ENCODE measurements at regions not wholly inside any gene's neighbourhood (a gene's known extent, or its start where the extent isn't known, plus 50 kb on each side); places are given as distances from the start of the nearest gene placed in this dataset.

- Histone ChIP-seq H3K9me2 (replicated peaks; ENCODE audit: low read length) (no peaks in the 10 kb centered on the region), H3K4me3 (ENCODE audit: low read length) (no peak overlapping the region), H4K20me1 (ENCODE audit: low read length) (no peaks in the 10 kb centered on the region), H3F3A (ENCODE audit: low read length, unreplicated experiment) (no peaks in the 10 kb centered on the region), H3K27ac (ENCODE audit: low read length) (no peak overlapping the region), H2AFZ (ENCODE audit: low read length) (no peak overlapping the region), H3K9ac (ENCODE audit: low read length) (no peak overlapping the region), H3K27me3 (ENCODE audit: low read length) (no peaks in the 10 kb centered on the region), H3K4me2 (ENCODE audit: low read length) (no peak overlapping the region), H3K79me2 (ENCODE audit: low read length) (no peaks in the 10 kb centered on the region), H3K4me1 (ENCODE audit: insufficient read depth, low read length) (no peaks in the 10 kb centered on the region), H3K36me3 (ENCODE audit: low read depth, low read length) (no peaks in the 10 kb centered on the region), H3K9me3 (ENCODE audit: low read length) (peaks cover 7% of the 10 kb centered on the region; the same call in 1 of the 2 replicates)
- intact Hi-C loops (cut with micrococcal nuclease), result no loop called here
- POLR2A ChIA-PET (ENCODE audit: unreplicated experiment), result no interaction called here
- CTCF ChIA-PET, result no interaction called here
- ATAC-seq (no peak), DNase-seq (no peak)
- no TSS peak for BruUV-seq (replicated peaks)
- TF ChIP-seq EZH2phosphoT487 (IDR thresholded peaks at IDR 0.05; ENCODE audit: borderline replicate concordance, low read length) (no peak), EZH2 (IDR thresholded peaks at IDR 0.05; ENCODE audit: low read length, unreplicated experiment) (no peak)
- TF ChIP-seq, protein P1, sequence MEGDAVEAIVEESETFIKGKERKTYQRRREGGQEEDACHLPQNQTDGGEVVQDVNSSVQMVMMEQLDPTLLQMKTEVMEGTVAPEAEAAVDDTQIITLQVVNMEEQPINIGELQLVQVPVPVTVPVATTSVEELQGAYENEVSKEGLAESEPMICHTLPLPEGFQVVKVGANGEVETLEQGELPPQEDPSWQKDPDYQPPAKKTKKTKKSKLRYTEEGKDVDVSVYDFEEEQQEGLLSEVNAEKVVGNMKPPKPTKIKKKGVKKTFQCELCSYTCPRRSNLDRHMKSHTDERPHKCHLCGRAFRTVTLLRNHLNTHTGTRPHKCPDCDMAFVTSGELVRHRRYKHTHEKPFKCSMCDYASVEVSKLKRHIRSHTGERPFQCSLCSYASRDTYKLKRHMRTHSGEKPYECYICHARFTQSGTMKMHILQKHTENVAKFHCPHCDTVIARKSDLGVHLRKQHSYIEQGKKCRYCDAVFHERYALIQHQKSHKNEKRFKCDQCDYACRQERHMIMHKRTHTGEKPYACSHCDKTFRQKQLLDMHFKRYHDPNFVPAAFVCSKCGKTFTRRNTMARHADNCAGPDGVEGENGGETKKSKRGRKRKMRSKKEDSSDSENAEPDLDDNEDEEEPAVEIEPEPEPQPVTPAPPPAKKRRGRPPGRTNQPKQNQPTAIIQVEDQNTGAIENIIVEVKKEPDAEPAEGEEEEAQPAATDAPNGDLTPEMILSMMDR (conservative IDR thresholded peaks at IDR 0.05; ENCODE audit: low read depth, low read length), result no peak
Measured at GRCh38 chr20:61042506-61043385, 209.3 kb upstream of the CDH4 start.

DNA sequence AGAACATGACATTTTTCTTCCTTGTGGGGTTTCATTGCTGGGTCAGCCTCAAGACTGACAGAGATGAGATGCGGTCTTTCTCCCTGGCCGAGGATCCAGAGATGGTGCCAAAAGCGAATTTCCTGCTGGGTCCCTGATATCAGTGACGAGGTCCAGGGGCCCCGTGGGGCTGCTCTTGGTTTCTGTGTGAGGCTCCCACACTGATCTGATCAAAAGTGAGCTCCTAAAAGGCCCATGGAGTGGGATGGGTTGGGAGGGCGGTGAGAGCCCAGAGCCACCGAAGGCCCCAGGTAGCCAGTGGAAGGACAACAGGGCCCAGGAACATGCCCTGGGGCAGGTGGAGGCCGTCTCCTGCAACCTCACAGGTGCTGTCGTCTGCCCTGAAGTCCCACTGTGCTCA is 208.4 kb upstream of the CDH4 start:
- ChIA-PET CTCF (no interaction called here), POLR2A (ENCODE audit: unreplicated experiment) (no interaction called here)
- no peaks in the 10 kb centered on the region for H3F3A ChIP-seq (ENCODE audit: low read length, unreplicated experiment)
- no peaks in the 10 kb centered on the region for H3K9me2 ChIP-seq (replicated peaks; ENCODE audit: low read length)
- intact Hi-C loops (cut with micrococcal nuclease), result no loop called here
- BruUV-seq (replicated peaks), result no TSS peak
- no peak overlapping the region for H2AFZ ChIP-seq (ENCODE audit: low read length)
- no peak overlapping the region for H3K9ac ChIP-seq (ENCODE audit: low read length)
- TF ChIP-seq, protein P1 (conservative IDR thresholded peaks at IDR 0.05; ENCODE audit: low read depth, low read length), result no peak
- TF ChIP-seq EZH2phosphoT487 (IDR thresholded peaks at IDR 0.05; ENCODE audit: borderline replicate concordance, low read length), result no peak
- TF ChIP-seq EZH2 (IDR thresholded peaks at IDR 0.05; ENCODE audit: low read length, unreplicated experiment), result no peak
- no peaks in the 10 kb centered on the region for H3K27me3 ChIP-seq (ENCODE audit: low read length)
- H3K79me2 ChIP-seq (ENCODE audit: low read length), result no peaks in the 10 kb centered on the region
- no peaks in the 10 kb centered on the region for H4K20me1 ChIP-seq (ENCODE audit: low read length)
- no peaks in the 10 kb centered on the region for H3K4me1 ChIP-seq (ENCODE audit: insufficient read depth, low read length)
- H3K36me3 ChIP-seq (ENCODE audit: low read depth, low read length), result no peaks in the 10 kb centered on the region; the same call in 1 of the 2 replicates
- H3K9me3 ChIP-seq (ENCODE audit: low read length), result peaks cover 11% of the 10 kb centered on the region; the same call in 1 of the 2 replicates
- no peak overlapping the region for H3K4me2 ChIP-seq (ENCODE audit: low read length)
- H3K4me3 ChIP-seq (ENCODE audit: low read length), result no peak overlapping the region
- ATAC-seq, result no peak
- no peak for DNase-seq
- no peak overlapping the region for H3K27ac ChIP-seq (ENCODE audit: low read length)

- H4K20me1 ChIP-seq (ENCODE audit: low read length), result no peaks in the 10 kb centered on the region
- no TSS peak for BruUV-seq (replicated peaks)
- no peaks in the 10 kb centered on the region for H3K79me2 ChIP-seq (ENCODE audit: low read length)
- H2AFZ ChIP-seq (ENCODE audit: low read length), result no peak overlapping the region
- H3K36me3 ChIP-seq (ENCODE audit: low read depth, low read length), result no peaks in the 10 kb centered on the region; the same call in 1 of the 2 replicates
- no peaks in the 10 kb centered on the region for H3K27me3 ChIP-seq (ENCODE audit: low read length)
- no peak overlapping the region for H3K4me2 ChIP-seq (ENCODE audit: low read length)
- intact Hi-C loops (cut with micrococcal nuclease), result no loop called here
- no peaks in the 10 kb centered on the region for H3K4me1 ChIP-seq (ENCODE audit: insufficient read depth, low read length)
- DNase-seq, result no peak
- no peak for TF ChIP-seq EZH2phosphoT487 (IDR thresholded peaks at IDR 0.05; ENCODE audit: borderline replicate concordance, low read length)
- TF ChIP-seq EZH2 (IDR thresholded peaks at IDR 0.05; ENCODE audit: low read length, unreplicated experiment), result no peak
- TF ChIP-seq, protein P1 (conservative IDR thresholded peaks at IDR 0.05; ENCODE audit: low read depth, low read length), result no peak
- ATAC-seq, result no peak
- ChIA-PET POLR2A (ENCODE audit: unreplicated experiment) (no interaction called here), CTCF (no interaction called here)
- H3K9me2 ChIP-seq (replicated peaks; ENCODE audit: low read length), result no peaks in the 10 kb centered on the region
- no peak overlapping the region for H3K27ac ChIP-seq (ENCODE audit: low read length)
- H3K4me3 ChIP-seq (ENCODE audit: low read length), result no peak overlapping the region
- no peak overlapping the region for H3K9ac ChIP-seq (ENCODE audit: low read length)
- H3F3A ChIP-seq (ENCODE audit: low read length, unreplicated experiment), result no peaks in the 10 kb centered on the region
- peaks cover 12% of the 10 kb centered on the region; the same call in 1 of the 2 replicates for H3K9me3 ChIP-seq (ENCODE audit: low read length)
Measured at GRCh38 chr20:61044499-61044898, 207.6 kb upstream of the CDH4 start.
